H1 (cell line): ENCODE measurements at regions not wholly inside any gene's neighbourhood (a gene's known extent, or its start where the extent isn't known, plus 50 kb on each side); places are given as distances from the start of the nearest gene placed in this dataset.

Experiments
- CTCF ChIA-PET: fragments of 300-600 bp; sonication (Branson Sonifier 250); formaldehyde crosslinking; loops from one replicate; lab custom pipeline; 2021; ENCODE audit not compliant: partially characterized antibody; lab: Charles Lee
- POLR2A ChIA-PET: fragments of 300-600 bp; sonication (Branson Sonifier 250); formaldehyde crosslinking; loops from one replicate; lab custom pipeline; 2021; ENCODE audit warnings: inconsistent platforms; ENCODE audit not compliant: partially characterized antibody; lab: Charles Lee
- DNase-seq, 2 experiments: peaks; one replicate each; pipeline versions ENCODE4 v3.0.0 to v3.0.0-alpha.2; 2010 to 2022; ENCODE audit warnings: low spot score in 2 of 2, low read depth in 1 of 2, mixed read lengths in 1 of 2
- FAIRE-seq: peaks from 2 replicates; lab custom pipeline; 2011; peaks lifted over from hg19 to GRCh38; lab: Jason Lieb, UNC
- H2AFZ ChIP-seq: 2 replicates; pipeline ENCODE4 v1.8.1; 2012; ENCODE audit warnings: low read length, inconsistent platforms
- H2AK5ac ChIP-seq: 2 replicates; pipeline ENCODE4 v1.6.1; 2013; ENCODE audit warnings: low read depth, low read length
- H2BK120ac ChIP-seq: replicated peaks from 2 replicates; pipeline ENCODE3; 2013; ENCODE audit warnings: low read depth, low read length, inconsistent platforms
- H2BK12ac ChIP-seq: 2 replicates; pipeline ENCODE4 v1.6.1; 2013; ENCODE audit warnings: low read depth, low read length
- H2BK15ac ChIP-seq: 2 replicates; pipeline ENCODE4 v1.6.1; 2013; ENCODE audit warnings: low read length
- H2BK20ac ChIP-seq: 2 replicates; pipeline ENCODE4 v1.6.1; 2013; ENCODE audit warnings: low read length
- H2BK5ac ChIP-seq: 2 replicates; pipeline ENCODE4 v1.6.1; 2013; ENCODE audit warnings: low read depth, low read length
- H3K14ac ChIP-seq: 2 replicates; pipeline ENCODE4 v1.6.1; 2013; ENCODE audit warnings: inconsistent platforms; ENCODE audit not compliant: insufficient read length
- H3K18ac ChIP-seq: 2 replicates; pipeline ENCODE4 v1.6.1; 2013; ENCODE audit warnings: low read length; ENCODE audit errors: extremely low read depth
- H3K23ac ChIP-seq: 2 replicates; pipeline ENCODE4 v1.6.1; 2013; ENCODE audit warnings: inconsistent platforms; ENCODE audit not compliant: insufficient read length
- H3K23me2 ChIP-seq: 2 replicates; pipeline ENCODE4 v1.6.1; 2013; ENCODE audit warnings: low read depth, low read length
- H3K27ac ChIP-seq: 2 replicates; pipeline ENCODE4 v1.6.1; 2011; ENCODE audit warnings: low read depth, low read length, inconsistent platforms
- H3K27me3 ChIP-seq, 4 experiments: replicated peaks in 1 of 4; 1 replicate in 1 of 4; 2 replicates in 3 of 4; pipeline versions ENCODE4 v1.6.1 to v1.8.1; 2011 to 2013; ENCODE audit warnings: low read length in 3 of 4, mild to moderate bottlenecking in 3 of 4, inconsistent platforms in 2 of 4, mixed read lengths in 2 of 4, moderate library complexity in 1 of 4; ENCODE audit not compliant: control insufficient read depth in 3 of 4, insufficient read depth in 3 of 4; ENCODE audit errors: extremely low read depth in 1 of 4
- H3K36me3 ChIP-seq, 4 experiments: 2 replicates each; pipeline versions ENCODE4 v1.6.1 to v1.8.1; 2011 to 2013; ENCODE audit warnings: mild to moderate bottlenecking in 4 of 4, low read length in 3 of 4, moderate library complexity in 2 of 4, control low read depth in 1 of 4, inconsistent platforms in 1 of 4; ENCODE audit not compliant: insufficient read depth in 4 of 4, control insufficient read depth in 2 of 4
- H3K4ac ChIP-seq: replicated peaks from 2 replicates; pipeline ENCODE3; 2013; ENCODE audit warnings: low read length, low read depth, mixed read lengths, inconsistent platforms; ENCODE audit not compliant: insufficient read length
- H3K4me1 ChIP-seq, 4 experiments: replicated peaks in 1 of 4; 1 replicate in 1 of 4; 2 replicates in 3 of 4; pipeline versions ENCODE4 v1.6.1 to v1.8.1; 2011 to 2013; ENCODE audit warnings: low read length in 3 of 4, inconsistent platforms in 2 of 4, mixed read lengths in 1 of 4; ENCODE audit not compliant: insufficient read depth in 4 of 4, control insufficient read depth in 3 of 4
- H3K4me2 ChIP-seq, 2 experiments: 2 replicates each; pipeline versions ENCODE4 v1.6.1 to v1.8.1; 2011 to 2013; ENCODE audit warnings: low read depth in 2 of 2, low read length in 2 of 2, control low read depth in 1 of 2, inconsistent platforms in 1 of 2, mild to moderate bottlenecking in 1 of 2; ENCODE audit not compliant: insufficient read depth in 1 of 2
- H3K4me3 ChIP-seq, 4 experiments: fragments of 200-600, 300-600 bp in 1 of 4; sonication (generic), shearing (Covaris generic), sonication (Bioruptor Twin) in 1 of 4; 2 replicates each; pipeline versions ENCODE4 v1.5.1 to v1.8.1; 2011 to 2016; ENCODE audit warnings: low read length in 4 of 4, low read depth in 3 of 4, control low read depth in 2 of 4, inconsistent platforms in 2 of 4, mild to moderate bottlenecking in 2 of 4, mixed read lengths in 1 of 4, moderate library complexity in 1 of 4; ENCODE audit not compliant: insufficient read depth in 2 of 4; ENCODE audit errors: extremely low read depth in 1 of 4
- H3K56ac ChIP-seq: replicated peaks from 2 replicates; pipeline ENCODE3; 2013; ENCODE audit warnings: low read depth, mild to moderate bottlenecking, mixed read lengths, low read length, inconsistent platforms; ENCODE audit not compliant: insufficient read length
- H3K79me1 ChIP-seq: 2 replicates; pipeline ENCODE4 v1.6.1; 2013; ENCODE audit warnings: low read depth, low read length, control low read depth
- H3K79me2 ChIP-seq, 2 experiments: 2 replicates each; pipeline versions ENCODE4 v1.6.1 to v1.8.1; 2012 to 2013; ENCODE audit warnings: low read length in 2 of 2, mild to moderate bottlenecking in 2 of 2, inconsistent platforms in 1 of 2; ENCODE audit not compliant: insufficient read depth in 2 of 2, control insufficient read depth in 1 of 2
- H3K9ac ChIP-seq, 4 experiments: replicated peaks in 1 of 4; 1 replicate in 1 of 4; 2 replicates in 3 of 4; pipeline versions ENCODE4 v1.6.1 to v1.8.1; 2011 to 2013; ENCODE audit warnings: low read depth in 3 of 4, low read length in 3 of 4, control low read depth in 2 of 4, mild to moderate bottlenecking in 2 of 4, moderate library complexity in 2 of 4, inconsistent platforms in 1 of 4; ENCODE audit errors: extremely low read depth in 1 of 4
- H3K9me3 ChIP-seq, 2 experiments: 2 replicates each; pipeline versions ENCODE4 v1.6.1 to v1.8.1; 2012 to 2013; ENCODE audit warnings: mild to moderate bottlenecking in 2 of 2, moderate library complexity in 2 of 2, control low read depth in 1 of 2, inconsistent platforms in 1 of 2, low read depth in 1 of 2, low read length in 1 of 2, mixed read lengths in 1 of 2; ENCODE audit not compliant: insufficient read depth in 2 of 2
- H4K20me1 ChIP-seq, 2 experiments: replicated peaks in 1 of 2; 2 replicates each; pipeline versions ENCODE3 to v1.8.1; 2011 to 2013; ENCODE audit warnings: inconsistent platforms in 2 of 2, low read length in 2 of 2, mild to moderate bottlenecking in 1 of 2; ENCODE audit not compliant: insufficient read depth in 2 of 2, control insufficient read depth in 1 of 2
- H4K5ac ChIP-seq: 2 replicates; pipeline ENCODE4 v1.6.1; 2013; ENCODE audit warnings: low read length, low read depth, mixed read lengths, inconsistent platforms; ENCODE audit not compliant: insufficient read length
- H4K8ac ChIP-seq: 2 replicates; pipeline ENCODE4 v1.8.0; 2013; ENCODE audit warnings: mild to moderate bottlenecking, moderate library complexity, low read length, inconsistent platforms; ENCODE audit not compliant: insufficient read depth; ENCODE audit errors: extremely low read depth
- H4K91ac ChIP-seq: replicated peaks from 2 replicates; pipeline ENCODE3; 2013; ENCODE audit warnings: low read length, mixed read lengths, inconsistent platforms; ENCODE audit not compliant: insufficient read length
- ASH2L ChIP-seq: fragments of 200-600, 300-600 bp; sonication (generic); IDR thresholded peaks from one replicate; pipeline ENCODE4 v1.7.1; 2017; ENCODE audit warnings: low read length
- CBX8 ChIP-seq: fragments of 300-800, 300-1000 bp; sonication (generic); IDR thresholded peaks from 2 replicates; pipeline ENCODE4 v1.7.1; 2016; ENCODE audit warnings: low read depth, low read length, borderline replicate concordance
- EGR1 ChIP-seq: IDR thresholded peaks from 2 replicates; pipeline ENCODE4 v1.6.1; 2011; ENCODE audit warnings: low read depth, low read length, borderline replicate concordance
- EP300 ChIP-seq, 2 experiments: IDR thresholded peaks; 1 replicate in 1 of 2; 2 replicates in 1 of 2; pipeline ENCODE4 v1.6.1; 2011 to 2012; ENCODE audit warnings: low read depth in 2 of 2, low read length in 2 of 2, mild to moderate bottlenecking in 2 of 2, borderline replicate concordance in 1 of 2, inconsistent platforms in 1 of 2, moderate library complexity in 1 of 2
- EZH2 ChIP-seq: fragments of 200-600 bp; sonication (generic); IDR thresholded peaks from 2 replicates; pipeline ENCODE4 v1.7.1; 2012; ENCODE audit warnings: low read depth, mild to moderate bottlenecking, moderate library complexity, low read length, inconsistent platforms; ENCODE audit not compliant: severe bottlenecking
- KDM1A ChIP-seq: fragments of 200-600, 300-600 bp; sonication (generic); IDR thresholded peaks from 2 replicates; pipeline ENCODE4 v1.7.1; 2016; ENCODE audit warnings: mild to moderate bottlenecking, low read length, borderline replicate concordance
- KDM5A ChIP-seq: fragments of 200-600 bp; IDR thresholded peaks from 2 replicates; pipeline ENCODE4 v1.7.1; 2012; ENCODE audit warnings: mild to moderate bottlenecking, low read length, inconsistent platforms, mixed read lengths
- MAFK ChIP-seq: IDR thresholded peaks from 2 replicates; pipeline ENCODE4 v1.6.1; 2012; ENCODE audit warnings: low read depth, mild to moderate bottlenecking, improper control_type of control experiment, low read length
- NANOG ChIP-seq: IDR thresholded peaks from 2 replicates; pipeline ENCODE4 v1.6.1; 2011; ENCODE audit warnings: low read length, low read depth, mild to moderate bottlenecking, inconsistent platforms; ENCODE audit not compliant: insufficient read depth, poor library complexity, severe bottlenecking
- PHF8 ChIP-seq: fragments of 200-600 bp; sonication (generic); conservative IDR thresholded peaks from 2 replicates; pipeline ENCODE4 v1.7.1; 2012; ENCODE audit warnings: low read depth, mild to moderate bottlenecking, inconsistent platforms, low read length, moderate library complexity
- YY1 ChIP-seq: IDR thresholded peaks from 2 replicates; pipeline ENCODE4 v1.6.1; 2011; ENCODE audit warnings: low read depth, mild to moderate bottlenecking, low read length
- WGBS, 2 experiments: shearing (Covaris generic) in 1 of 2; methylation state at CpG; one replicate each; pipeline versions ENCODE4 v1.1.6 to v1.1.7; 2013 to 2015; ENCODE audit warnings: low lambda C conversion rate in 2 of 2, mixed read lengths in 2 of 2, inconsistent platforms in 1 of 2, low coverage in 1 of 2, missing lambda C conversion rate in 1 of 2; ENCODE audit not compliant: insufficient replicate concordance in 2 of 2, insufficient coverage in 1 of 2, insufficient read length in 1 of 2; ENCODE audit errors: extremely low coverage in 1 of 2, missing lambda C conversion rate in 1 of 2; 5-methylcytosine and 5-hydroxymethylcytosine counted together

GRCh38 chr5:73373814-73374510, 74.6 kb downstream of the FOXD1 start:
- H3K18ac ChIP-seq: no peak overlapping the region
- CTCF ChIA-PET: interaction anchor here (0.6 to 1.6 kb wide), 4 partner anchors 29 to 1654 kb away, joined by 3 to 5 read pairs (median 4); no protein-coding TSS in a partner anchor
- no peaks in the 10 kb centered on the region for H4K20me1 ChIP-seq
- H2BK120ac ChIP-seq: no peak overlapping the region
- H3K23ac ChIP-seq: no peak overlapping the region
- H3K23me2 ChIP-seq: no peaks in the 10 kb centered on the region
- H4K8ac ChIP-seq: no peak overlapping the region
- H3K9ac ChIP-seq: no peak overlapping the region
- H3K9me3 ChIP-seq: no peaks in the 10 kb centered on the region
- H3K79me1 ChIP-seq: no peaks in the 10 kb centered on the region
- H2BK15ac ChIP-seq: no peak overlapping the region
- no peak overlapping the region for H3K14ac ChIP-seq
- H3K4me2 ChIP-seq: no peak overlapping the region
- no peak overlapping the region for H3K4ac ChIP-seq
- no peak overlapping the region for H2AK5ac ChIP-seq
- H4K91ac ChIP-seq: no peak overlapping the region
- TF ChIP-seq CBX8 (no peak), KDM1A (no peak), NANOG (no peak), EGR1 (no peak), MAFK (no peak), KDM5A (no peak), EP300 (IDR thresholded peaks at IDR 0.05; ENCODE audit: borderline replicate concordance in 1 of 2, low read depth in 2 of 2, low read length in 2 of 2) (no peak), YY1 (no peak), ASH2L (no peak), EZH2 (no peak), PHF8 (no peak)
- H3K27me3 ChIP-seq: peaks cover 0 to 4% (median 2%) of the 10 kb centered on the region in 4 experiments; a peak in 3 of 7 replicates
- H3K36me3 ChIP-seq: no peaks in the 10 kb centered on the region
- no peak overlapping the region for H2AFZ ChIP-seq
- no peak overlapping the region for H3K27ac ChIP-seq
- no peak overlapping the region for H2BK5ac ChIP-seq
- no peak overlapping the region for H2BK12ac ChIP-seq
- DNase-seq (no peak), FAIRE-seq (no peak)
- no peaks in the 10 kb centered on the region for H3K79me2 ChIP-seq
- H2BK20ac ChIP-seq: no peak overlapping the region
- H4K5ac ChIP-seq: no peak overlapping the region
- no peak overlapping the region for H3K4me3 ChIP-seq
- no peak overlapping the region for H3K56ac ChIP-seq
- WGBS, 2 experiments: 82% methylated on average over 3 of the region's 3 CpGs; no CpG with 5 or more reads in 1 of the 2 experiments
- peaks cover 0 to 3% (median 0%) of the 10 kb centered on the region in 4 experiments; a peak in 1 of 7 replicates for H3K4me1 ChIP-seq
- POLR2A ChIA-PET: no interaction called here
